ENCODE measurements at regions not wholly inside any gene's neighbourhood (a gene's known extent, or its start where the extent isn't known, plus 50 kb on each side); places are given as distances from the start of the nearest gene placed in this dataset.

DNA sequence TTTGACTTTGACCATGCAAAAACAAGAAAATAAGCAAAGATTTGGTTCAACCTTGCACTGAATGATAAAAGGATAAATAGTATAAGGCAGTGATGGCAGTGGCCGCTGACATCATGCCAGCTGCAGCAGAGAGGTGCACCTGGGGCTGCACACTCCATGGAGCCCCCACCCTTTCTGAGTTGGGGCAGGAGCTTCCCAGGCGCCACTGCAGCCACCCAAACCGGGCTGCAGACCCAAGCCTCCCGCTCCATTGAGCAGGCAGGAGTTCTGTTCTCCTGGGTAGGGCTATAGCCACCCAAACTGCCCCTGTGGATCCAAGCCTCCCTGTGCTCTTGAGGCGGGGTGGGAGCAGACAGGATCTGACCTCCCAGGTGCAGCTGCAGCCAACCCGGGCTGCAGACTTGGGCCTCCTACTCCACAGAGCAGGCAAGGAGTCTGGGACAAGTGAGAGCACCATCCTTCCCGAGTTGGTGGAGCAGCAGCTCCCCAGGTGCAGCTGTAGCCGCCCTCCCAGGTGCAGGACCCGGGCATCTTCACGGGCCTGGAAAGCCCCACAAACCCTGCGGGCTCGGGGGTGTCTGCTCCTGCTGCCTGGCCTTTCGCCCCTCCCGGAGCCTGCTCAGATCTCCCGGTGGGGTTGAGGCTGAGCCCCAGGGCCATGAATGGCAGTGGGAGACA, 537.9 kb downstream of the TENT5A start:
- TF ChIP-seq POLR2AphosphoS5 (IDR thresholded peaks at IDR 0.05; ENCODE audit: borderline replicate concordance, low read depth, low read length): no peak
- TF ChIP-seq EZH2 (IDR thresholded peaks at IDR 0.05): no peak
- no peak for TF ChIP-seq FOXP2 (optimal IDR thresholded peaks at IDR 0.05; ENCODE audit: control extremely low read depth, extremely low read length, insufficient read depth)
